ENCODE measurements at regions not wholly inside any gene's neighbourhood (a gene's known extent, or its start where the extent isn't known, plus 50 kb on each side); places are given as distances from the start of the nearest gene placed in this dataset.

DNA sequence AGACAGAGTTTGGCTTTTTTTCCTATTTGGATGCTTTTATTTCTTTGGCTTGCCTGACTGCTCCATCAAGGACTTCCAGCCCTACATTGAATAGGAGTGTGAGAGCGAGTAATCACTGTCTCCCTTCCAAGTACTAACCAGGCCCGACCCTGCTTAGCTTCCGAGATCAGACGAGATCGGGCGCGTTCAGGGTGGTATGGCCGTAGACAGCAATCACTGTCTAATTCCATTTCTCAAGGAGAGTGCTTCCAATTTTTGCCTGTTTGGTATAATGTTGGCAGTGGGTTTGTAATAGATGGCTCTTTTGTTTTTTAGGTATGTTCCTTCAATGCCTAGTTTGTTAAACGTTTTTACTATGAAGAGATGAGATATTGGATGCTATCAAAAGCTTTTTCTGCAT, 125.0 kb upstream of the PEX5L start:
- TF ChIP-seq CBFB (CRISPR knock-in tag; IDR thresholded peaks at IDR 0.05): no peak
- TF ChIP-seq, protein P1, sequence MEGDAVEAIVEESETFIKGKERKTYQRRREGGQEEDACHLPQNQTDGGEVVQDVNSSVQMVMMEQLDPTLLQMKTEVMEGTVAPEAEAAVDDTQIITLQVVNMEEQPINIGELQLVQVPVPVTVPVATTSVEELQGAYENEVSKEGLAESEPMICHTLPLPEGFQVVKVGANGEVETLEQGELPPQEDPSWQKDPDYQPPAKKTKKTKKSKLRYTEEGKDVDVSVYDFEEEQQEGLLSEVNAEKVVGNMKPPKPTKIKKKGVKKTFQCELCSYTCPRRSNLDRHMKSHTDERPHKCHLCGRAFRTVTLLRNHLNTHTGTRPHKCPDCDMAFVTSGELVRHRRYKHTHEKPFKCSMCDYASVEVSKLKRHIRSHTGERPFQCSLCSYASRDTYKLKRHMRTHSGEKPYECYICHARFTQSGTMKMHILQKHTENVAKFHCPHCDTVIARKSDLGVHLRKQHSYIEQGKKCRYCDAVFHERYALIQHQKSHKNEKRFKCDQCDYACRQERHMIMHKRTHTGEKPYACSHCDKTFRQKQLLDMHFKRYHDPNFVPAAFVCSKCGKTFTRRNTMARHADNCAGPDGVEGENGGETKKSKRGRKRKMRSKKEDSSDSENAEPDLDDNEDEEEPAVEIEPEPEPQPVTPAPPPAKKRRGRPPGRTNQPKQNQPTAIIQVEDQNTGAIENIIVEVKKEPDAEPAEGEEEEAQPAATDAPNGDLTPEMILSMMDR (CRISPR knock-in tag; IDR thresholded peaks at IDR 0.05): no peak
- TF ChIP-seq SP2 (CRISPR knock-in tag; IDR thresholded peaks at IDR 0.05): no peak
- no peak for TF ChIP-seq POLR2A (IDR thresholded peaks at IDR 0.05; ENCODE audit: insufficient read depth in 1 of 2, low read depth in 2 of 2, low read length in 2 of 2)
- TF ChIP-seq PTBP1 (IDR thresholded peaks at IDR 0.05; ENCODE audit: low read depth, low read length, poor library complexity, severe bottlenecking): no peak
- TF ChIP-seq SIN3A (IDR thresholded peaks at IDR 0.05; ENCODE audit: borderline replicate concordance, low read depth, low read length): no peak
- TF ChIP-seq LCORL (IDR thresholded peaks at IDR 0.05): no peak
- no peak for TF ChIP-seq LCORL (CRISPR knock-in tag; IDR thresholded peaks at IDR 0.05)
- no peak for TF ChIP-seq POLR2AphosphoS5 (IDR thresholded peaks at IDR 0.05; ENCODE audit: low read depth, low read length)
